ENCODE measurements at regions not wholly inside any gene's neighbourhood (a gene's known extent, or its start where the extent isn't known, plus 50 kb on each side); places are given as distances from the start of the nearest gene placed in this dataset.

- TF ChIP-seq FOXM1 (IDR thresholded peaks at IDR 0.05; ENCODE audit: borderline replicate concordance, low read depth) = no peak
- TF ChIP-seq NFIC (IDR thresholded peaks at IDR 0.05) = no peak
- no peak for TF ChIP-seq TEAD4 (IDR thresholded peaks at IDR 0.05)
- no peak for TF ChIP-seq USF1 (IDR thresholded peaks at IDR 0.05)
- no peak for TF ChIP-seq CEBPB (IDR thresholded peaks at IDR 0.05)
- no peak for TF ChIP-seq CREB1 (IDR thresholded peaks at IDR 0.05; ENCODE audit: low read depth)
- no peak for TF ChIP-seq TCF12 (IDR thresholded peaks at IDR 0.05; ENCODE audit: low read depth)
- TF ChIP-seq MAX (IDR thresholded peaks at IDR 0.05) = no peak
- TF ChIP-seq REST (IDR thresholded peaks at IDR 0.05; ENCODE audit: low read depth) = no peak
- no peak for TF ChIP-seq TAF1 (IDR thresholded peaks at IDR 0.05; ENCODE audit: low read depth)
- no peak for TF ChIP-seq ZBTB7A (IDR thresholded peaks at IDR 0.05; ENCODE audit: low read depth)
- no peak for TF ChIP-seq RAD21 (IDR thresholded peaks at IDR 0.05; ENCODE audit: low read depth)
- no peak for TF ChIP-seq EP300 (IDR thresholded peaks at IDR 0.05; ENCODE audit: borderline replicate concordance)
- no peak for TF ChIP-seq EGR1 (IDR thresholded peaks at IDR 0.05)
- no peak for TF ChIP-seq YY1 (IDR thresholded peaks at IDR 0.05; ENCODE audit: low read depth)
Observed at GRCh38 chr15:91572110-91572509, 281.4 kb upstream of the SLCO3A1 start.

GRCh38 chr15:91576096-91576495 lies 277.4 kb upstream of the SLCO3A1 start:
- no peak for TF ChIP-seq MAX (IDR thresholded peaks at IDR 0.05)
- no peak for TF ChIP-seq NFIC (IDR thresholded peaks at IDR 0.05)
- TF ChIP-seq REST (IDR thresholded peaks at IDR 0.05; ENCODE audit: low read depth) = no peak
- TF ChIP-seq ZBTB7A (IDR thresholded peaks at IDR 0.05; ENCODE audit: low read depth) = no peak
- TF ChIP-seq CREB1 (IDR thresholded peaks at IDR 0.05; ENCODE audit: low read depth) = no peak

GRCh38 chr15:91578511-91578910 lies 275.0 kb upstream of the SLCO3A1 start:
- TF ChIP-seq REST (IDR thresholded peaks at IDR 0.05; ENCODE audit: low read depth) = no peak
- TF ChIP-seq EGR1 (IDR thresholded peaks at IDR 0.05) = no peak
- no peak for TF ChIP-seq TCF12 (IDR thresholded peaks at IDR 0.05; ENCODE audit: low read depth)
- TF ChIP-seq RAD21 (IDR thresholded peaks at IDR 0.05; ENCODE audit: low read depth) = no peak
- TF ChIP-seq TAF1 (IDR thresholded peaks at IDR 0.05; ENCODE audit: low read depth) = no peak
- no peak for TF ChIP-seq MAX (IDR thresholded peaks at IDR 0.05)

- TF ChIP-seq YY1 (IDR thresholded peaks at IDR 0.05; ENCODE audit: low read depth) (no peak), EP300 (IDR thresholded peaks at IDR 0.05; ENCODE audit: borderline replicate concordance) (no peak), CREB1 (IDR thresholded peaks at IDR 0.05; ENCODE audit: low read depth) (no peak)
Observed at GRCh38 chr15:91584895-91585294, 268.6 kb upstream of the SLCO3A1 start.

GRCh38 chr15:91586560-91586959 lies 266.9 kb upstream of the SLCO3A1 start:
- TF ChIP-seq NFIC (IDR thresholded peaks at IDR 0.05) = no peak
- no peak for TF ChIP-seq EP300 (IDR thresholded peaks at IDR 0.05; ENCODE audit: borderline replicate concordance)
- TF ChIP-seq CREB1 (IDR thresholded peaks at IDR 0.05; ENCODE audit: low read depth) = no peak
- no peak for TF ChIP-seq EGR1 (IDR thresholded peaks at IDR 0.05)
- no peak for TF ChIP-seq MAX (IDR thresholded peaks at IDR 0.05)
- TF ChIP-seq CEBPB (IDR thresholded peaks at IDR 0.05) = no peak
- TF ChIP-seq TCF12 (IDR thresholded peaks at IDR 0.05; ENCODE audit: low read depth) = no peak
- no peak for TF ChIP-seq USF1 (IDR thresholded peaks at IDR 0.05)
- no peak for TF ChIP-seq TEAD4 (IDR thresholded peaks at IDR 0.05)
- TF ChIP-seq YY1 (IDR thresholded peaks at IDR 0.05; ENCODE audit: low read depth) = no peak
- no peak for TF ChIP-seq REST (IDR thresholded peaks at IDR 0.05; ENCODE audit: low read depth)
- TF ChIP-seq RAD21 (IDR thresholded peaks at IDR 0.05; ENCODE audit: low read depth) = no peak
- TF ChIP-seq TAF1 (IDR thresholded peaks at IDR 0.05; ENCODE audit: low read depth) = no peak
- no peak for TF ChIP-seq FOXM1 (IDR thresholded peaks at IDR 0.05; ENCODE audit: borderline replicate concordance, low read depth)
- no peak for TF ChIP-seq ZBTB7A (IDR thresholded peaks at IDR 0.05; ENCODE audit: low read depth)
